ENCODE measurements at regions not wholly inside any gene's neighbourhood (a gene's known extent, or its start where the extent isn't known, plus 50 kb on each side); places are given as distances from the start of the nearest gene placed in this dataset.

- TF ChIP-seq, protein P1, sequence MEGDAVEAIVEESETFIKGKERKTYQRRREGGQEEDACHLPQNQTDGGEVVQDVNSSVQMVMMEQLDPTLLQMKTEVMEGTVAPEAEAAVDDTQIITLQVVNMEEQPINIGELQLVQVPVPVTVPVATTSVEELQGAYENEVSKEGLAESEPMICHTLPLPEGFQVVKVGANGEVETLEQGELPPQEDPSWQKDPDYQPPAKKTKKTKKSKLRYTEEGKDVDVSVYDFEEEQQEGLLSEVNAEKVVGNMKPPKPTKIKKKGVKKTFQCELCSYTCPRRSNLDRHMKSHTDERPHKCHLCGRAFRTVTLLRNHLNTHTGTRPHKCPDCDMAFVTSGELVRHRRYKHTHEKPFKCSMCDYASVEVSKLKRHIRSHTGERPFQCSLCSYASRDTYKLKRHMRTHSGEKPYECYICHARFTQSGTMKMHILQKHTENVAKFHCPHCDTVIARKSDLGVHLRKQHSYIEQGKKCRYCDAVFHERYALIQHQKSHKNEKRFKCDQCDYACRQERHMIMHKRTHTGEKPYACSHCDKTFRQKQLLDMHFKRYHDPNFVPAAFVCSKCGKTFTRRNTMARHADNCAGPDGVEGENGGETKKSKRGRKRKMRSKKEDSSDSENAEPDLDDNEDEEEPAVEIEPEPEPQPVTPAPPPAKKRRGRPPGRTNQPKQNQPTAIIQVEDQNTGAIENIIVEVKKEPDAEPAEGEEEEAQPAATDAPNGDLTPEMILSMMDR (IDR thresholded peaks at IDR 0.05) = no peak
- TF ChIP-seq POLR2A (IDR thresholded peaks at IDR 0.05) = no peak
Measured at GRCh38 chr16:6439129-6439528, 893.5 kb upstream of the RBFOX1 start.

All from uterus (tissue), 2 donors.